ENCODE measurements at regions not wholly inside any gene's neighbourhood (a gene's known extent, or its start where the extent isn't known, plus 50 kb on each side); places are given as distances from the start of the nearest gene placed in this dataset.

DNA sequence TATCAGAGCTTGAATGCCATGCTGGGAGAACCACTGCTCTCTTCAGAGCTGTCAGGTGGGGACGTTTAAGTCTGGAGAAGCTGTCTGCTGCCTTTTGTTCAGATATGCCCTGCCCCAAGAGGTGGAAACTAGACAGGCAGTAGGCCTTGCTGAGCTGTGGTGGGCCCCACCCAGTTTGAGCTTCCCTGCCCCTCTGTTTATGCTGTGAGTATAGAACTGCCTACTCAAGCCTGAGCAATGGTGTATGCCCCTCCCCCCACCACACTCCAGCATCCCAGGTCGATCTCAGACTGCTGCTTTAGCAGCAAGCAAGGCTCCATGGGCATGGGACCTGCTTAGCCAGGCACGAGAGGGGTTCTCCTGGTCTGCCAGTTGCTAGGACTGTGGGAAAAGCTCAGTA lies 362.3 kb downstream of the FAM170A start:
- peaks cover 8% of the 10 kb centered on the region for H3K9me3 Mint-ChIP-seq (ENCODE audit: low read depth, unreplicated experiment)
- H3K27me3 Mint-ChIP-seq (ENCODE audit: unreplicated experiment) = no peaks in the 10 kb centered on the region
- H3K4me3 Mint-ChIP-seq (ENCODE audit: low read depth, unreplicated experiment) = no peak overlapping the region
- H3K4me1 Mint-ChIP-seq (ENCODE audit: low read depth, unreplicated experiment) = peaks cover 5% of the 10 kb centered on the region
- intact Hi-C loops (cut with micrococcal nuclease; ENCODE audit: unreplicated experiment) = no loop called here
- TF ChIP-seq, protein P1, sequence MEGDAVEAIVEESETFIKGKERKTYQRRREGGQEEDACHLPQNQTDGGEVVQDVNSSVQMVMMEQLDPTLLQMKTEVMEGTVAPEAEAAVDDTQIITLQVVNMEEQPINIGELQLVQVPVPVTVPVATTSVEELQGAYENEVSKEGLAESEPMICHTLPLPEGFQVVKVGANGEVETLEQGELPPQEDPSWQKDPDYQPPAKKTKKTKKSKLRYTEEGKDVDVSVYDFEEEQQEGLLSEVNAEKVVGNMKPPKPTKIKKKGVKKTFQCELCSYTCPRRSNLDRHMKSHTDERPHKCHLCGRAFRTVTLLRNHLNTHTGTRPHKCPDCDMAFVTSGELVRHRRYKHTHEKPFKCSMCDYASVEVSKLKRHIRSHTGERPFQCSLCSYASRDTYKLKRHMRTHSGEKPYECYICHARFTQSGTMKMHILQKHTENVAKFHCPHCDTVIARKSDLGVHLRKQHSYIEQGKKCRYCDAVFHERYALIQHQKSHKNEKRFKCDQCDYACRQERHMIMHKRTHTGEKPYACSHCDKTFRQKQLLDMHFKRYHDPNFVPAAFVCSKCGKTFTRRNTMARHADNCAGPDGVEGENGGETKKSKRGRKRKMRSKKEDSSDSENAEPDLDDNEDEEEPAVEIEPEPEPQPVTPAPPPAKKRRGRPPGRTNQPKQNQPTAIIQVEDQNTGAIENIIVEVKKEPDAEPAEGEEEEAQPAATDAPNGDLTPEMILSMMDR (IDR thresholded peaks at IDR 0.05; ENCODE audit: unreplicated experiment) = no peak
- no TSS peak for BruUV-seq (replicated peaks)
- CTCF ChIA-PET = no interaction called here
- no peak overlapping the region for H3K27ac Mint-ChIP-seq (ENCODE audit: unreplicated experiment)
- H3K36me3 Mint-ChIP-seq (ENCODE audit: insufficient read depth, unreplicated experiment) = no peaks in the 10 kb centered on the region
- DNase-seq = no peak

DNA sequence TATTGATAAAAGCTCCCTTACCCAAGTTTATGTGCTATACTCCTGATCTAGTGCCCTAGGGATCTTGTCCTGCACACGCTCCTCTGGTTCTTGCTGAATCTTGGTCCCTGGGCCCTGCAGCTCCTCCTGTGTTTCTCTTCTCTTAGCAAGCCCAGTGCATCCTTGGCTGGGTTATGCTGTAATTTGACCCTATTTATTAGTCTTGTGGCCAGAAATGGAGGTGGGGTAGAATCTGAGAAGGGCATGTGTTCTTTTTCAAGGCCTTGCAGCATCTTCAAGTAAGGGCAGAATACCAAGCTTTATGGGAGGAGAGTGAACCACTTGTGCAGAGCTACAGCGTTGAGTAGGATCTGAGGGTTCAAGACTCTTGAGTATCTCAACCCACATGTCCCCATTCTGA lies 366.8 kb downstream of the FAM170A start:
- Mint-ChIP-seq H3K4me3 (ENCODE audit: low read depth, unreplicated experiment) (no peak overlapping the region), H3K4me1 (ENCODE audit: low read depth, unreplicated experiment) (no peaks in the 10 kb centered on the region), H3K9me3 (ENCODE audit: low read depth, unreplicated experiment) (no peaks in the 10 kb centered on the region), H3K27ac (ENCODE audit: unreplicated experiment) (no peak overlapping the region), H3K27me3 (ENCODE audit: unreplicated experiment) (no peaks in the 10 kb centered on the region), H3K36me3 (ENCODE audit: insufficient read depth, unreplicated experiment) (no peaks in the 10 kb centered on the region)
- no TSS peak for BruUV-seq (replicated peaks)
- intact Hi-C loops (cut with micrococcal nuclease; ENCODE audit: unreplicated experiment) = no loop called here
- TF ChIP-seq, protein P1 (IDR thresholded peaks at IDR 0.05; ENCODE audit: unreplicated experiment) = no peak
- DNase-seq = no peak
- CTCF ChIA-PET = no interaction called here

DNA sequence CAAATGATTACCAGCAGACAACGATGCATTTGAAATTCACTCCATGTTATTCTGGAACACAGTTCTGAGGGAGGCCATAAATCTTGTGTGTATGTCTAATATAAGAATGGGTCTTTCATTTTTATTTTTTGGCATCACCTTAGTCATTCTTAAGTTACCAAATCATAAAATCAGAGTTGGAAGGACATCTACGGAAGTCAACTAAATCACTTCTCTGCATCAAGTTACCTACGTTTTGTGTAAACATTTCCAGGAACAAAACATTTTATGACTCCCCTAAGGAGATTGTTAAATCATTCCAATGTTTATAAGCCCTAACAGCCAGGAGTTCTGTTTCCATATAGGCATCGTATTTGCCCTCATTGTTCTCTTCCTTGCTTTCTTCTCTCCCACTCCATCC lies 378.2 kb downstream of the FAM170A start:
- TF ChIP-seq, protein P1 (IDR thresholded peaks at IDR 0.05; ENCODE audit: unreplicated experiment) = no peak
- CTCF ChIA-PET = no interaction called here
- Mint-ChIP-seq H3K4me1 (ENCODE audit: low read depth, unreplicated experiment) (no peaks in the 10 kb centered on the region), H3K36me3 (ENCODE audit: insufficient read depth, unreplicated experiment) (no peaks in the 10 kb centered on the region), H3K9me3 (ENCODE audit: low read depth, unreplicated experiment) (no peaks in the 10 kb centered on the region), H3K27ac (ENCODE audit: unreplicated experiment) (no peak overlapping the region), H3K4me3 (ENCODE audit: low read depth, unreplicated experiment) (no peak overlapping the region), H3K27me3 (ENCODE audit: unreplicated experiment) (no peaks in the 10 kb centered on the region)
- intact Hi-C loops (cut with micrococcal nuclease; ENCODE audit: unreplicated experiment) = no loop called here
- BruUV-seq (replicated peaks) = no TSS peak
- DNase-seq = no peak

DNA sequence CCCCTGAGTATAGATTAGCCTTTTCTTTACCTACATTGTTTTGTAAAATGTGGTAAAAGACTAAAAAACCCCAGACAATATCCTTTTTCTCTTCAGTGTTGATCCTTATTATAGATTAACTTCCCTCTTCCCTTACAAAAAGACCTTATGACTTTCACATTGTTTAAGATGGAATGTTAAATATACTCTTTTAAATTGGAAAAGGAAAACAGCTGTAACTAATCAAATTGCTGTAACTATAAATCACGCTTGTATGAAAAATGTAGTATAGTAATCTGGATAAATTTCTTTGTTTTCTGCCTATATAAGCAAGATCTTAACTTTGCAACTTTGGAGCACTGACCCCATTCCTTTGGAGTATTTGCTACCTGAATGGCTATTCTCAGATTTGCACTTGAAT lies 383.1 kb downstream of the FAM170A start:
- Mint-ChIP-seq H3K9me3 (ENCODE audit: low read depth, unreplicated experiment) (peaks cover 8% of the 10 kb centered on the region), H3K4me1 (ENCODE audit: low read depth, unreplicated experiment) (peaks cover 9% of the 10 kb centered on the region), H3K27ac (ENCODE audit: unreplicated experiment) (no peak overlapping the region), H3K4me3 (ENCODE audit: low read depth, unreplicated experiment) (no peak overlapping the region), H3K27me3 (ENCODE audit: unreplicated experiment) (no peaks in the 10 kb centered on the region), H3K36me3 (ENCODE audit: insufficient read depth, unreplicated experiment) (no peaks in the 10 kb centered on the region)
- intact Hi-C loops (cut with micrococcal nuclease; ENCODE audit: unreplicated experiment) = no loop called here
- no peak for DNase-seq
- BruUV-seq (replicated peaks) = no TSS peak
- CTCF ChIA-PET = no interaction called here
- TF ChIP-seq, protein P1 (IDR thresholded peaks at IDR 0.05; ENCODE audit: unreplicated experiment) = no peak

DNA sequence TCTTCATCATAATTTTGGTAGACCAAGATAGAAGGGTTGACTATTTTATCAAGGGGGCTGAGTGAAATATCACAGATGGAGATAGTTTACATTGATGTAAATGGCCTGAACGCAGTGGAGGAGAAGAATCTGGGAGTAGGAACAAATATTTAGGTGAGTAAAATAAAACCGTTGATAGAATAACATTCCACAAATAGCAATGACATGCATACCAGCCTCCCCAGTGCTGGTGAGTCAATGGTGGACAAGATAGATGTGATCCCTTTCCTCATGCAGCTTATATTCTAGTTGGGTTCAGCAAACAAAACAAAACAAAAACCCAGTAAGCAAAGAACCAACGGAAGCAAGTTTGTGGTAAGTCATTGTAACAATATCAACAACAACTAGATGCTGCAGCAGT lies 385.2 kb downstream of the FAM170A start:
- Mint-ChIP-seq H3K27ac (ENCODE audit: unreplicated experiment) (no peak overlapping the region), H3K27me3 (ENCODE audit: unreplicated experiment) (no peaks in the 10 kb centered on the region), H3K36me3 (ENCODE audit: insufficient read depth, unreplicated experiment) (no peaks in the 10 kb centered on the region), H3K4me1 (ENCODE audit: low read depth, unreplicated experiment) (peaks cover 13% of the 10 kb centered on the region), H3K4me3 (ENCODE audit: low read depth, unreplicated experiment) (no peak overlapping the region), H3K9me3 (ENCODE audit: low read depth, unreplicated experiment) (peaks cover 8% of the 10 kb centered on the region)
- TF ChIP-seq, protein P1 (IDR thresholded peaks at IDR 0.05; ENCODE audit: unreplicated experiment) = no peak
- CTCF ChIA-PET = no interaction called here
- no peak for DNase-seq
- BruUV-seq (replicated peaks) = no TSS peak
- intact Hi-C loops (cut with micrococcal nuclease; ENCODE audit: unreplicated experiment) = no loop called here
